HT-29 (cell line): ENCODE measurements at regions not wholly inside any gene's neighbourhood (a gene's known extent, or its start where the extent isn't known, plus 50 kb on each side); places are given as distances from the start of the nearest gene placed in this dataset.
A peak's percentile ranks its signal among the peaks of the same experiment; 100 is the strongest.
"Not testable (repeated sequence)": the region's sequence is repeated elsewhere in the genome, so short reads cannot be mapped to it uniquely, and the experiment has no call there.

Source experiments
- DNase-seq: peaks from one replicate; pipeline ENCODE4 v3.0.0-alpha.2; 2015; ENCODE audit warnings: low spot score

DNA sequence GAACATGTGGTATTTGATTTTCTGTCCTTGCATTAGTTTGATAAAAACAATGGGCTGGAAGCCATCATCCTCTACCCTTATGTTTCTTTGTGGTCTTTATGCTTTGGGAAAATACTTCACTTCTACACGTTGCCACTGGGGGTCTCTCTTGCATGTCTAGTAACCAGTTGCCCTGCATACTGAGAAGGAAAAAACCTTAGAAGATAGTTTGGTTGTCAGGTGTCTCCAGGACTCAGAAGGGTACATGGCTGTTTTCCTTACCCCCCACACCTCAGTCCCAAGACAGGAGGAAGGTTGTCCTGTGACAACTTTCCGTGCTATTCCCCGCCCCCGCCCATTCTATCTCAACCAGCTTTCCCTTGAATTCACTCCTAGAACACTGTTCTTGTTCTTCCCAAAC is 62.1 kb upstream of the LANCL3 start:
- peak; percentile 12 for DNase-seq

DNA sequence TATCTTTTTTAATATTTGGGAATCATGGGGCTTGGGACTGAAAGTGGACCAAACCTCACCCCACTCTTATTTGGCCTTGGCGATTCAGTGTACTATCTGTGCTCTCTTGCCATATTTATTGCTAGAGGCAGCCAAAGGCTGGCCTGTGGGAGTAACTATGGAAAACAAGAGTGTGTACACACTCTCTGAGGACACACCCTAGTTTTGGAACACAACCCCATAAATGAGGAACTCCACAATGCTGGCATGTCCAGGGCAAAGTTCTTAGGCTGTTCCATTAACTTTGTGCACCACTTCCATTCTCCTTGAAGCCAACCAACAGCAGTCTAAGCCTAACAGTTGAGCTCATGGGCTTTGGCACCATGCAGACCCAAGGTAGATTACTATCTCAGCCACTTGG is 54.9 kb upstream of the LANCL3 start:
- not testable (repeated sequence) for DNase-seq

DNA sequence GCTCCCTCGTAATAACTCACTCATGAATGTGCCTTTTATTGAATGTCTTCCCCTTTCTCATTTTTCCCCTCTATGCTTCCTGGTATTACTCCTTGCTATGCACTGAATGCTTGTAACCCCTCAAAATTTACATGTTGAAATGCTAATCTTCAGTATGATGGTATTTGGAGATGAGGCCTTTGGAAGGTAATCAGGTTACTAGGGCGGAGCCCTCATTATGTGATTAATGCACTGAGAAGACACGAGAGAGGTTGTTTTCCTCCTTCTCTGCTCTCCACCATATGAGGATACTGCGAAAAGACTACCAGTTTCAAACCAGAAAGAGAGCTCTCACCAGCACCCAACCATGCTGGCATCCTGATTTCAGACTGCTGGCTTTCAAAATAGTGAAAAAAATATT is 52.2 kb upstream of the LANCL3 start:
- DNase-seq: not testable (repeated sequence)

DNA sequence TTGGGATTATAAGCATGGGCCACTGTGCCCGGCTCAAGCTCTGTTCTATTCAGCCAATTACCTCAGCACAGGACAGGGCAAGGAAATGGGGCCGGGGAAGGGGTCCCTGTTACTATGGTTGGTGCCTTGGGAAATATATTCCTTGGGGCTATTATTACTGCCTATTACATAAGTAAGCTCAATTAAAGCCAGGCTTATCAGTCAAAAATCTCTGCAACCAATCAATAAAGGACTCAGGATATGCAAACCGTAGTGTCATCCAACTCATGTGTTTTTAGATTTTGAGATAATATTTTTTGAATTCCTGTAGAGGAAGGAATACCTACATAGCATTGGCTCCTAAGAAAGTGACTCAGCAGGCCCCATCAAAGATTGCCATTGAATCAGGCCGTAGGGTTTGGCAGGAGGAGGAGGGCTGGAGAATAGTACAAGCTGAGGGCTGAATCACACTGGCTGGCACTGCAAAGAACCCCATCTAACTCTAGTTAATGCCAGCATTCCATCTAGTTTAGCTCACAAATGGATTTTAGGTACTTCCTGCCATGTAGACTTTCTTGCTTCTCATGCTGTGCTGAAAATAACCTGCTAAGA is 50.5 kb upstream of the LANCL3 start:
- DNase-seq: not testable (repeated sequence)
